AG09309 (cell line): ENCODE measurements at regions not wholly inside any gene's neighbourhood (a gene's known extent, or its start where the extent isn't known, plus 50 kb on each side); places are given as distances from the start of the nearest gene placed in this dataset.

Experiments used
- DNase-seq: peaks from one replicate; pipeline ENCODE4 v3.0.0-alpha.2; 2010; ENCODE audit warnings: low read depth
- H3K4me3 ChIP-seq: 2 replicates; pipeline ENCODE4 v1.5.1; 2011; ENCODE audit warnings: mild to moderate bottlenecking, low read depth, low read length, moderate library complexity; ENCODE audit not compliant: control insufficient read depth
- CTCF ChIP-seq: IDR thresholded peaks from 2 replicates; pipeline ENCODE4 v1.5.1; 2011; ENCODE audit warnings: mild to moderate bottlenecking, low read depth, low read length, inconsistent platforms; ENCODE audit not compliant: insufficient read depth, control insufficient read depth; ENCODE audit errors: missing control alignments

GRCh38 chr11:71076525-71077304 lies 175.7 kb downstream of the SHANK2 start:
- TF ChIP-seq CTCF, result no peak
- DNase-seq, result no peak
- H3K4me3 ChIP-seq, result no peak overlapping the region

- TF ChIP-seq CTCF, result no peak
- no peak for DNase-seq
- no peak overlapping the region for H3K4me3 ChIP-seq
Observed at GRCh38 chr11:71075871-71076420, 176.4 kb downstream of the SHANK2 start.

- H3K4me3 ChIP-seq, result no peak overlapping the region
- DNase-seq, result no peak
- TF ChIP-seq CTCF, result no peak
Observed at GRCh38 chr11:71075116-71075720, 177.2 kb downstream of the SHANK2 start.

- TF ChIP-seq CTCF, result no peak
- no peak for DNase-seq
- no peak overlapping the region for H3K4me3 ChIP-seq
Observed at GRCh38 chr11:71071736-71072509, 180.5 kb downstream of the SHANK2 start.

GRCh38 chr11:71070490-71071453 lies 181.6 kb downstream of the SHANK2 start:
- no peak overlapping the region for H3K4me3 ChIP-seq
- TF ChIP-seq CTCF, result no peak
- DNase-seq, result no peak
